Hepatocyte (in vitro differentiated cells): ENCODE measurements at regions not wholly inside any gene's neighbourhood (a gene's known extent, or its start where the extent isn't known, plus 50 kb on each side); places are given as distances from the start of the nearest gene placed in this dataset.

Source experiments
- CTCF ChIP-seq: fragments of 200-600 bp; sonication (generic); IDR thresholded peaks from 2 replicates; pipeline ENCODE4 v1.5.1; 2016; ENCODE audit warnings: antibody characterized with exemption, mild to moderate bottlenecking; ENCODE audit not compliant: poor library complexity
- EZH2 ChIP-seq: fragments of 200-600 bp; sonication (generic); IDR thresholded peaks from 2 replicates; pipeline ENCODE4 v1.6.1; 2016; ENCODE audit warnings: antibody characterized with exemption, mild to moderate bottlenecking, borderline replicate concordance
- EZH2phosphoT487 ChIP-seq: fragments of 200-600 bp; sonication (generic); IDR thresholded peaks from one replicate; pipeline ENCODE4 v1.6.1; 2018; ENCODE audit warnings: antibody characterized with exemption, mild to moderate bottlenecking, low read depth, moderate library complexity; ENCODE audit not compliant: unreplicated experiment, severe bottlenecking

DNA sequence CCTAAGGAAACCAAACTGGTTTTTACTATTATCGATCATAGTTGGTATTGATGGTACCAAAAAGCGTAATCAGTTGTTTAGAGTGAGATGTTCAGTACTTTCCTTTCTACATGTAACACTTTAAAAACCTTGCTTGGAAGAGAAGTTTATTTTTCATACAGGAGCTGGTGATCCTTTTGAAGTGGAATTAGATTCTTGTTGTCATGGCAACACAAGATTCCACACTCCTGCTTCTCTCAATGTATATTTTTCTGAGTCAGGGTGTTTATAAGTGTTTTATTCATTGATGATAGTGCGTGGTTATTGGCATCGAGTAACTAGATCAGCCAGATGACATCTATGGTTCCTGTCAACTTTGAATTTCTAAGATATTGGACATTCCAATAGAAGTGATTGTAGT, 181.1 kb upstream of the CHD1 start:
- TF ChIP-seq EZH2 (no peak), CTCF (no peak), EZH2phosphoT487 (no peak)
